Uterus (tissue), 2 donors: ENCODE measurements at regions not wholly inside any gene's neighbourhood (a gene's known extent, or its start where the extent isn't known, plus 50 kb on each side); places are given as distances from the start of the nearest gene placed in this dataset.

Source experiments
- POLR2A ChIP-seq, 2 donors: fragments of 450-650 bp; IDR thresholded peaks; one replicate each; pipeline ENCODE4 v1.6.1; 2016; ENCODE audit warnings: antibody characterized with exemption in 2 of 2, mild to moderate bottlenecking in 1 of 2, moderate library complexity in 1 of 2
- TF ChIP-seq, protein P1 (sequence below), 4 experiments: fragments of 200-600 bp in 2 of 4; fragments of 450-650 bp in 2 of 4; sonication (generic) in 2 of 4; IDR thresholded peaks; one replicate each; pipeline ENCODE4 v1.5.1; 2016 to 2019; ENCODE audit warnings: antibody characterized with exemption in 4 of 4, mild to moderate bottlenecking in 2 of 4, moderate library complexity in 1 of 4

DNA sequence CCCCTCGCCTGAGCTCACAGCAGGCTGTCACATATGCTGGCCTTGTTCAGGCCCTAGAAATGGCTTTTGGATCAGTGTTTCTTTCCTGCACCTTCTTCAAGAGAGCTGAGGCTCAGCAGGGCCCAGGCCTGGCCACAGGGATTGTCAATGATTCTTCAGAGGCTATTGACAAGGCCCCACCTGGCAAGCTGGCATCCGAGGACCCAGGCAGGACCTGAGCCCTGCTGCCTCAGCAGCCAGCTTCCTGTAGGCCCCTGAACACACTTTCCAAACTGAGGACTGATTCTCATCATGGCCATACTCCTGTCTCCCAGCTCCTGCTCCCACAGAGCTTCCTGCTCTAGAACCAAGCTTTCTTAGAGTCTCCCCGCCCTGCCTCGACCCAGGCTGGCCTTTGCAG is 136.8 kb downstream of the UQCRFS1 start:
- TF ChIP-seq, protein P1, sequence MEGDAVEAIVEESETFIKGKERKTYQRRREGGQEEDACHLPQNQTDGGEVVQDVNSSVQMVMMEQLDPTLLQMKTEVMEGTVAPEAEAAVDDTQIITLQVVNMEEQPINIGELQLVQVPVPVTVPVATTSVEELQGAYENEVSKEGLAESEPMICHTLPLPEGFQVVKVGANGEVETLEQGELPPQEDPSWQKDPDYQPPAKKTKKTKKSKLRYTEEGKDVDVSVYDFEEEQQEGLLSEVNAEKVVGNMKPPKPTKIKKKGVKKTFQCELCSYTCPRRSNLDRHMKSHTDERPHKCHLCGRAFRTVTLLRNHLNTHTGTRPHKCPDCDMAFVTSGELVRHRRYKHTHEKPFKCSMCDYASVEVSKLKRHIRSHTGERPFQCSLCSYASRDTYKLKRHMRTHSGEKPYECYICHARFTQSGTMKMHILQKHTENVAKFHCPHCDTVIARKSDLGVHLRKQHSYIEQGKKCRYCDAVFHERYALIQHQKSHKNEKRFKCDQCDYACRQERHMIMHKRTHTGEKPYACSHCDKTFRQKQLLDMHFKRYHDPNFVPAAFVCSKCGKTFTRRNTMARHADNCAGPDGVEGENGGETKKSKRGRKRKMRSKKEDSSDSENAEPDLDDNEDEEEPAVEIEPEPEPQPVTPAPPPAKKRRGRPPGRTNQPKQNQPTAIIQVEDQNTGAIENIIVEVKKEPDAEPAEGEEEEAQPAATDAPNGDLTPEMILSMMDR (IDR thresholded peaks at IDR 0.05), result no peak
- no peak for TF ChIP-seq POLR2A (IDR thresholded peaks at IDR 0.05)
